Activated B cell treated with CpG ODN at 0.5 μM for 24 hours (primary cell): ENCODE measurements at regions not wholly inside any gene's neighbourhood (a gene's known extent, or its start where the extent isn't known, plus 50 kb on each side); places are given as distances from the start of the nearest gene placed in this dataset.

Experiments used
- ATAC-seq: fragments of 200-7000 bp; cut with Tn5 transposase; one replicate; pipeline ENCODE4 v1.10.0; 2021; ENCODE audit warnings: low read depth, mild to moderate bottlenecking, moderate library complexity
- CTCF ChIA-PET: fragments of 350-600 bp; sonication (Branson Sonifier 250); formaldehyde crosslinking; loops from one replicate; lab custom pipeline; 2021; ENCODE audit warnings: antibody characterized with exemption; lab: Charles Lee
- POLR2A ChIA-PET: fragments of 350-600 bp; sonication (Branson Sonifier 250); formaldehyde crosslinking; loops from one replicate; lab custom pipeline; 2021; ENCODE audit warnings: antibody characterized with exemption; lab: Charles Lee
- DNase-seq: peaks from one replicate; pipeline ENCODE4 v3.0.0; 2022
- H3K27ac Mint-ChIP-seq: one replicate; pipeline ENCODE4 v1.8.0; 2020; ENCODE audit warnings: mixed read lengths
- H3K27me3 Mint-ChIP-seq: one replicate; pipeline ENCODE4 v1.8.0; 2021; ENCODE audit warnings: mixed read lengths
- H3K36me3 Mint-ChIP-seq: one replicate; pipeline ENCODE4 v1.8.0; 2021; ENCODE audit warnings: low read depth, mixed read lengths
- H3K4me1 Mint-ChIP-seq: one replicate; pipeline ENCODE4 v1.8.0; 2021; ENCODE audit warnings: mixed read lengths
- H3K4me3 Mint-ChIP-seq: one replicate; pipeline ENCODE4 v1.8.0; 2020; ENCODE audit warnings: mild to moderate bottlenecking, mixed read lengths
- H3K9me3 Mint-ChIP-seq: one replicate; pipeline ENCODE4 v1.8.0; 2020; ENCODE audit warnings: mixed read lengths
- intact Hi-C: fragments of 100-400 bp; cut with micrococcal nuclease; formaldehyde crosslinking; loops from one replicate; pipeline ENCODE4 v1.15.1; 2024
- TF ChIP-seq, protein P1 (sequence below): fragments of 200-600 bp; IDR thresholded peaks from one replicate; pipeline ENCODE4 v1.8.0; 2022; ENCODE audit warnings: antibody characterized with exemption, mild to moderate bottlenecking

DNA sequence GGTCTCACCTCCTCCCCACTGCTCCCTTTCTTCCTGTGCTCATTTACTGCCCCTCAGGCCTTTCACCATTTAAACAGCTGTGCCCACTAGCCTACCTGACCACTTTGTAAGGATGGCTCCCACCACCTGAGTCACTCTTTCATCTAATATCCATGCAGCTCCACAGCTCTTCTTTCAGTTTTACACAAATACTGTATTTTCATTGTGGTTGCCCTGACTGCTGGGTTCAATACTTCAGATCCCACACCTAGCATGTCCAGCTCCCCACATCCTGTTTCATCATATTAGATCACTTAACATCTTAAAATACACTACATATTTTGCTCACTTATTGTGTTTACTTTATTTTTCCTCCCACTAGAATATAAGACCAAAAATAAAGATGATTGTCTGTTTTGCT is 1110.6 kb downstream of the TSN start:
- Mint-ChIP-seq H3K27me3 (no peaks in the 10 kb centered on the region), H3K4me1 (no peaks in the 10 kb centered on the region), H3K9me3 (peaks cover 10% of the 10 kb centered on the region), H3K4me3 (no peak overlapping the region), H3K27ac (no peak overlapping the region), H3K36me3 (no peaks in the 10 kb centered on the region)
- DNase-seq (no peak), ATAC-seq (no peak)
- POLR2A ChIA-PET: no interaction called here
- CTCF ChIA-PET: no interaction called here
- intact Hi-C loops: no loop called here
- TF ChIP-seq, protein P1, sequence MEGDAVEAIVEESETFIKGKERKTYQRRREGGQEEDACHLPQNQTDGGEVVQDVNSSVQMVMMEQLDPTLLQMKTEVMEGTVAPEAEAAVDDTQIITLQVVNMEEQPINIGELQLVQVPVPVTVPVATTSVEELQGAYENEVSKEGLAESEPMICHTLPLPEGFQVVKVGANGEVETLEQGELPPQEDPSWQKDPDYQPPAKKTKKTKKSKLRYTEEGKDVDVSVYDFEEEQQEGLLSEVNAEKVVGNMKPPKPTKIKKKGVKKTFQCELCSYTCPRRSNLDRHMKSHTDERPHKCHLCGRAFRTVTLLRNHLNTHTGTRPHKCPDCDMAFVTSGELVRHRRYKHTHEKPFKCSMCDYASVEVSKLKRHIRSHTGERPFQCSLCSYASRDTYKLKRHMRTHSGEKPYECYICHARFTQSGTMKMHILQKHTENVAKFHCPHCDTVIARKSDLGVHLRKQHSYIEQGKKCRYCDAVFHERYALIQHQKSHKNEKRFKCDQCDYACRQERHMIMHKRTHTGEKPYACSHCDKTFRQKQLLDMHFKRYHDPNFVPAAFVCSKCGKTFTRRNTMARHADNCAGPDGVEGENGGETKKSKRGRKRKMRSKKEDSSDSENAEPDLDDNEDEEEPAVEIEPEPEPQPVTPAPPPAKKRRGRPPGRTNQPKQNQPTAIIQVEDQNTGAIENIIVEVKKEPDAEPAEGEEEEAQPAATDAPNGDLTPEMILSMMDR: no peak

- Mint-ChIP-seq H3K9me3 (peaks cover 8% of the 10 kb centered on the region), H3K4me1 (no peaks in the 10 kb centered on the region), H3K27ac (no peak overlapping the region), H3K4me3 (no peak overlapping the region), H3K36me3 (no peaks in the 10 kb centered on the region), H3K27me3 (no peaks in the 10 kb centered on the region)
- TF ChIP-seq, protein P1: no peak
- ATAC-seq (no peak), DNase-seq (no peak)
- intact Hi-C loops: no loop called here
- CTCF ChIA-PET: no interaction called here
- POLR2A ChIA-PET: no interaction called here
Measured at GRCh38 chr2:122867941-122868340, 1112.5 kb downstream of the TSN start.

- CTCF ChIA-PET: no interaction called here
Measured at GRCh38 chr2:122868646-122869275, 1113.3 kb downstream of the TSN start.

DNA sequence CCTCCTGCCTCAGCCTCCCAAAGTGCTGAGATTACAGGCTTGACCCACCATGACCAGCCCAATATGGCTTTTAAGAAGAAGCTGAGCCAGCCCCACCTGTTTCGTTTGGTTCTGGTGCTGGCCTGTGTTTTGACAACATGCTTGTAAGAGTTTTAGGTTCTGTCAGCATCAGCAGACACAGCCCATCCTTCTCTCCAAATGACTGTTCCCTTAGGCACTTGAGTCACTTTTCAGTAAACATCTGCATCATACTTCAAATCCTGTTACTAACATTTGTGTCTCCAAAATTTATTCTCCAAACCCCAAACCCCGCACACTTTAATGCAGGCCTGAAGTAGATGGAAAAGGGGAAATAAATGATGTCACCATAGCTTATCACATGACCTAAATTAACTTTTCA is 1118.5 kb downstream of the TSN start:
- no peak for DNase-seq
- Mint-ChIP-seq H3K36me3 (no peaks in the 10 kb centered on the region), H3K4me1 (no peaks in the 10 kb centered on the region), H3K9me3 (no peaks in the 10 kb centered on the region), H3K4me3 (no peak overlapping the region), H3K27ac (no peak overlapping the region), H3K27me3 (no peaks in the 10 kb centered on the region)
- ATAC-seq: no peak
- TF ChIP-seq, protein P1: no peak
- intact Hi-C loops: no loop called here
- CTCF ChIA-PET: no interaction called here
- POLR2A ChIA-PET: no interaction called here

More at GRCh38 chr2:122868646-122869275, 1113.3 kb downstream of the TSN start:
- intact Hi-C loops: no loop called here
- TF ChIP-seq, protein P1: no peak
- Mint-ChIP-seq H3K4me3 (no peak overlapping the region), H3K27me3 (no peaks in the 10 kb centered on the region), H3K36me3 (no peaks in the 10 kb centered on the region), H3K4me1 (no peaks in the 10 kb centered on the region), H3K9me3 (peaks cover 8% of the 10 kb centered on the region), H3K27ac (no peak overlapping the region)
- DNase-seq: no peak
- POLR2A ChIA-PET: no interaction called here
- no peak for ATAC-seq

GRCh38 chr2:122875091-122875865 is 1119.8 kb downstream of the TSN start:
- DNase-seq: no peak
- Mint-ChIP-seq H3K27me3 (no peaks in the 10 kb centered on the region), H3K4me1 (no peaks in the 10 kb centered on the region), H3K4me3 (no peak overlapping the region), H3K27ac (no peak overlapping the region), H3K36me3 (no peaks in the 10 kb centered on the region), H3K9me3 (no peaks in the 10 kb centered on the region)
- intact Hi-C loops: no loop called here
- CTCF ChIA-PET: no interaction called here
- POLR2A ChIA-PET: no interaction called here
- TF ChIP-seq, protein P1: no peak
- ATAC-seq: no peak
